Panc1 (cell line): ENCODE measurements at regions not wholly inside any gene's neighbourhood (a gene's known extent, or its start where the extent isn't known, plus 50 kb on each side); places are given as distances from the start of the nearest gene placed in this dataset.

Source experiments
- ATAC-seq: fragments of 200-7000 bp; cut with Tn5 transposase; 2 replicates; pipeline ENCODE4 v1.9.1; 2020; ENCODE audit warnings: mild to moderate bottlenecking, moderate library complexity
- BruUV-seq: library from RNA; stranded (reverse); fragments of 400-500 nt; replicated peaks from 2 replicates; lab custom pipeline; 2021; lab: Mats Ljungman, UMichigan
- CTCF ChIA-PET: fragments of 300-600 bp; sonication (Branson Sonifier 250); formaldehyde crosslinking; loops from one replicate; lab custom pipeline; 2022; ENCODE audit warnings: antibody characterized with exemption; lab: Charles Lee
- POLR2A ChIA-PET: fragments of 300-600 bp; sonication (Branson Sonifier 250); formaldehyde crosslinking; loops from one replicate; lab custom pipeline; 2022; ENCODE audit warnings: antibody characterized with exemption; lab: Charles Lee
- DNase-seq: peaks from one replicate; pipeline ENCODE4 v3.0.0-alpha.2; 2010; ENCODE audit warnings: low read depth, low spot score
- H3K27ac ChIP-seq: 2 replicates; pipeline ENCODE4 v1.5.1; 2011; ENCODE audit warnings: mild to moderate bottlenecking, low read length, inconsistent platforms
- H3K27me3 ChIP-seq: fragments of 200-500 bp; sonication (Bioruptor generic); 2 replicates; pipeline ENCODE4 v1.6.0; 2014; ENCODE audit warnings: low read length, inconsistent platforms; ENCODE audit not compliant: control insufficient read depth, insufficient read depth
- H3K36me3 ChIP-seq: fragments of 200-500 bp; sonication (Bioruptor generic); 2 replicates; pipeline ENCODE4 v1.5.1; 2014; ENCODE audit warnings: inconsistent platforms, mild to moderate bottlenecking, low read length, moderate library complexity; ENCODE audit not compliant: control insufficient read depth, insufficient read depth
- H3K4me1 ChIP-seq: 2 replicates; pipeline ENCODE4 v1.5.1; 2011; ENCODE audit warnings: inconsistent platforms, mild to moderate bottlenecking, low read length, moderate library complexity; ENCODE audit not compliant: control insufficient read depth, insufficient read depth
- H3K4me3 ChIP-seq, 2 experiments: 2 replicates each; pipeline ENCODE4 v1.5.1; 2011 to 2012; ENCODE audit warnings: low read depth in 2 of 2, low read length in 2 of 2, mild to moderate bottlenecking in 2 of 2, inconsistent platforms in 1 of 2, moderate library complexity in 1 of 2
- H3K9me3 ChIP-seq: fragments of 200-500 bp; sonication (Bioruptor generic); 2 replicates; pipeline ENCODE4 v1.5.1; 2014; ENCODE audit warnings: low read depth, mild to moderate bottlenecking, inconsistent platforms, low read length, moderate library complexity; ENCODE audit not compliant: control insufficient read depth, insufficient read depth
- POLR2AphosphoS5 ChIP-seq: IDR thresholded peaks from 2 replicates; pipeline ENCODE4 v1.6.1; 2012; ENCODE audit warnings: mild to moderate bottlenecking, low read depth, low read length, moderate library complexity
- SIN3A ChIP-seq: IDR thresholded peaks from 2 replicates; pipeline ENCODE4 v1.6.1; 2012; ENCODE audit warnings: low read depth, mild to moderate bottlenecking, low read length, moderate library complexity, borderline replicate concordance; ENCODE audit not compliant: insufficient read depth
- TCF7L2 ChIP-seq: IDR thresholded peaks from 2 replicates; pipeline ENCODE4 v1.6.1; 2011; ENCODE audit warnings: mild to moderate bottlenecking, low read depth, low read length, inconsistent platforms
- in situ Hi-C: cut with HindIII; loops from 2 replicates; pipeline ENCODE4 v1.10.0; 2016; ENCODE audit warnings: low sequenced_read_pairs, low pct_unique_long_range_greater_than_20kb
- intact Hi-C: fragments of 100-400 bp; cut with micrococcal nuclease; formaldehyde crosslinking; loops from one replicate; pipeline ENCODE4 v1.10.0; 2022; ENCODE audit not compliant: unreplicated experiment
- TF ChIP-seq, protein P1 (sequence below): fragments of 450-650 bp; IDR thresholded peaks from 2 replicates; pipeline ENCODE4 v1.5.1; 2017; ENCODE audit warnings: mild to moderate bottlenecking
- TF ChIP-seq, protein P2 (sequence below), 2 experiments: IDR thresholded peaks; 2 replicates each; pipeline ENCODE4 v1.6.1; 2011 to 2012; ENCODE audit warnings: low read depth in 2 of 2, control low read depth in 1 of 2, low read length in 1 of 2, mild to moderate bottlenecking in 1 of 2, moderate library complexity in 1 of 2; ENCODE audit not compliant: insufficient read depth in 1 of 2

- no peak for ATAC-seq
Measured at GRCh38 chr5:123817267-123817666, 305.3 kb downstream of the CSNK1G3 start.

DNA sequence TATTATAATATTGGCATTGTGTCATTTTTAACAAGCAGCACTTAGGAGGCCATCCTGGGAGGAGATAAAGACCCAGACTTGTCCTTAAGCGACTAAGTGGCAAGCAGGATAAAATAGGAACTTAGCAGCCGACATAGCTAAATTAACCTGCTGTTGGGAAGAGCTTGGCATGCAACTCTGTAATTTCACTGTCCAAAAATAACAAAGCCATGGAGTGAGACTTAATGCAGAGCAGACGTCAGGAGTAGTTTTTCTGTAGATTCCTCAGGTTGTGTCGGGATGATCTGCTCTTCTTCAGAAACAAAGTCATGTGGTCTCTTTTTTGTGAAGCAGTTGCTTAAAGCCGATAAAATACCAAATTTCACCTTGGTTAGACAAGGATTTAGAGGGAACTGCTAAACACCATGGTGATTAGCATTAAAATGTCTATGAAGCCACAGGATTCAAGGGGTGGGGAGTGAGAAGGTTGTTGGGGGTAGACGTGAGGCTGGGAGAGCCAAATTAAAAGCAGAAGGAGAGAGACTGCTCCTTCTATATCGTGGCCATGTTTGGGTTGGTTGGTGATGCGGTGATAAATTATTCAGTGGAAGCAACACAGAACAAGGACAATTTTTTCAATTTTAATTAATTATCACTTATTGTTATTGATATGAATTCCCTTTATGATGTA lies 303.0 kb downstream of the CSNK1G3 start:
- ATAC-seq = peak; percentile 63
- no TSS peak for BruUV-seq
- CTCF ChIA-PET = interaction anchor here (0.6 kb wide), 1 partner anchor 1171 kb away, joined by 3 read pairs; no protein-coding TSS in a partner anchor

More at GRCh38 chr5:123817267-123817666, 305.3 kb downstream of the CSNK1G3 start:
- peaks cover 33% of the 10 kb centered on the region for H3K4me1 ChIP-seq
- H3K9me3 ChIP-seq = peaks cover 21% of the 10 kb centered on the region; the same call in 1 of the 2 replicates
- CTCF ChIA-PET = no interaction called here
- BruUV-seq = no TSS peak
- H3K4me3 ChIP-seq = no peak overlapping the region
- no peak for DNase-seq
- H3K27ac ChIP-seq = peak overlapping the region; percentile 99
- POLR2A ChIA-PET = no interaction called here
- intact Hi-C loops = no loop called here
- H3K36me3 ChIP-seq = no peaks in the 10 kb centered on the region
- no peaks in the 10 kb centered on the region for H3K27me3 ChIP-seq
- in situ Hi-C loops = no loop called here
- no peak for TF ChIP-seq POLR2AphosphoS5
- TF ChIP-seq TCF7L2 = no peak
- TF ChIP-seq, protein P1, sequence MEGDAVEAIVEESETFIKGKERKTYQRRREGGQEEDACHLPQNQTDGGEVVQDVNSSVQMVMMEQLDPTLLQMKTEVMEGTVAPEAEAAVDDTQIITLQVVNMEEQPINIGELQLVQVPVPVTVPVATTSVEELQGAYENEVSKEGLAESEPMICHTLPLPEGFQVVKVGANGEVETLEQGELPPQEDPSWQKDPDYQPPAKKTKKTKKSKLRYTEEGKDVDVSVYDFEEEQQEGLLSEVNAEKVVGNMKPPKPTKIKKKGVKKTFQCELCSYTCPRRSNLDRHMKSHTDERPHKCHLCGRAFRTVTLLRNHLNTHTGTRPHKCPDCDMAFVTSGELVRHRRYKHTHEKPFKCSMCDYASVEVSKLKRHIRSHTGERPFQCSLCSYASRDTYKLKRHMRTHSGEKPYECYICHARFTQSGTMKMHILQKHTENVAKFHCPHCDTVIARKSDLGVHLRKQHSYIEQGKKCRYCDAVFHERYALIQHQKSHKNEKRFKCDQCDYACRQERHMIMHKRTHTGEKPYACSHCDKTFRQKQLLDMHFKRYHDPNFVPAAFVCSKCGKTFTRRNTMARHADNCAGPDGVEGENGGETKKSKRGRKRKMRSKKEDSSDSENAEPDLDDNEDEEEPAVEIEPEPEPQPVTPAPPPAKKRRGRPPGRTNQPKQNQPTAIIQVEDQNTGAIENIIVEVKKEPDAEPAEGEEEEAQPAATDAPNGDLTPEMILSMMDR = no peak
- no peak for TF ChIP-seq SIN3A
- TF ChIP-seq, protein P2, sequence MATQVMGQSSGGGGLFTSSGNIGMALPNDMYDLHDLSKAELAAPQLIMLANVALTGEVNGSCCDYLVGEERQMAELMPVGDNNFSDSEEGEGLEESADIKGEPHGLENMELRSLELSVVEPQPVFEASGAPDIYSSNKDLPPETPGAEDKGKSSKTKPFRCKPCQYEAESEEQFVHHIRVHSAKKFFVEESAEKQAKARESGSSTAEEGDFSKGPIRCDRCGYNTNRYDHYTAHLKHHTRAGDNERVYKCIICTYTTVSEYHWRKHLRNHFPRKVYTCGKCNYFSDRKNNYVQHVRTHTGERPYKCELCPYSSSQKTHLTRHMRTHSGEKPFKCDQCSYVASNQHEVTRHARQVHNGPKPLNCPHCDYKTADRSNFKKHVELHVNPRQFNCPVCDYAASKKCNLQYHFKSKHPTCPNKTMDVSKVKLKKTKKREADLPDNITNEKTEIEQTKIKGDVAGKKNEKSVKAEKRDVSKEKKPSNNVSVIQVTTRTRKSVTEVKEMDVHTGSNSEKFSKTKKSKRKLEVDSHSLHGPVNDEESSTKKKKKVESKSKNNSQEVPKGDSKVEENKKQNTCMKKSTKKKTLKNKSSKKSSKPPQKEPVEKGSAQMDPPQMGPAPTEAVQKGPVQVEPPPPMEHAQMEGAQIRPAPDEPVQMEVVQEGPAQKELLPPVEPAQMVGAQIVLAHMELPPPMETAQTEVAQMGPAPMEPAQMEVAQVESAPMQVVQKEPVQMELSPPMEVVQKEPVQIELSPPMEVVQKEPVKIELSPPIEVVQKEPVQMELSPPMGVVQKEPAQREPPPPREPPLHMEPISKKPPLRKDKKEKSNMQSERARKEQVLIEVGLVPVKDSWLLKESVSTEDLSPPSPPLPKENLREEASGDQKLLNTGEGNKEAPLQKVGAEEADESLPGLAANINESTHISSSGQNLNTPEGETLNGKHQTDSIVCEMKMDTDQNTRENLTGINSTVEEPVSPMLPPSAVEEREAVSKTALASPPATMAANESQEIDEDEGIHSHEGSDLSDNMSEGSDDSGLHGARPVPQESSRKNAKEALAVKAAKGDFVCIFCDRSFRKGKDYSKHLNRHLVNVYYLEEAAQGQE (IDR thresholded peaks at IDR 0.05; ENCODE audit: insufficient read depth in 1 of 2, low read depth in 2 of 2, low read length in 1 of 2) = no peak

More for the DNA sequence above, 303.0 kb downstream of the CSNK1G3 start:
- Histone ChIP-seq H3K27ac (peak overlapping the region; percentile 99), H3K27me3 (no peaks in the 10 kb centered on the region), H3K36me3 (no peaks in the 10 kb centered on the region), H3K4me3 (peak overlapping the region; percentile 11 to 40; a peak in 3 of 4 replicates), H3K4me1 (peaks cover 47% of the 10 kb centered on the region), H3K9me3 (peaks cover 20% of the 10 kb centered on the region; the same call in 1 of the 2 replicates)
- intact Hi-C loops (loop anchor here (5.0 kb wide), 1 partner anchor 143 kb away; no protein-coding TSS in a partner anchor), in situ Hi-C loops (no loop called here)
- POLR2A ChIA-PET = interaction anchor here (0.6 kb wide), 1 partner anchor 97 kb away, joined by 3 read pairs; no protein-coding TSS in a partner anchor
- no peak for TF ChIP-seq SIN3A
- TF ChIP-seq, protein P1 = no peak
- TF ChIP-seq, protein P2 (IDR thresholded peaks at IDR 0.05; ENCODE audit: insufficient read depth in 1 of 2, low read depth in 2 of 2, low read length in 1 of 2) = 0 out of 4 replicates have a peak, but pooled peaks of 1 of the 2 experiments have one; percentile 47
- no peak; the same call in 1 of the 2 replicates for TF ChIP-seq POLR2AphosphoS5
- TF ChIP-seq TCF7L2 = peak; percentile 86
- DNase-seq = peak; percentile 45
